ENCODE measurements at regions not wholly inside any gene's neighbourhood (a gene's known extent, or its start where the extent isn't known, plus 50 kb on each side); places are given as distances from the start of the nearest gene placed in this dataset.

DNA sequence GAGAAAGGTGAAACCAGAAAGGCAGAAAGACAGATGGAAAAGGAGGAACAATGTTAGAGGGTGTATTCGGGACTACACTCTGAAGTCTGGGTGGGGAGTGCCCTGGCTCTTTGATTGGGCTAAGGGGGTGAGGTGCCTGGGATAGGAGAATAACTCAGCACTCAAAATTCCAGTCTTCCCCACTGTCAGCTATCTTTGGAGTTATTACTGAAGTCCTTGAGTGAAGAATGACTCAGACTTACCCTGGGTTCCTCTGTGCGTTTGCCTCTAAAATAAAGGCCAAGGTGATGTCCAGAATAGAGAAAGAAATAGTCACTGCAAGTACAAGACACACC is 151.8 kb upstream of the SERPINE2 start:
- Histone ChIP-seq H3K9me3 (ENCODE audit: insufficient read depth, low read depth, low read length) (no peaks in the 10 kb centered on the region; the same call in 1 of the 2 replicates), H4K20me1 (ENCODE audit: insufficient read depth, low read length, poor library complexity, severe bottlenecking) (no peaks in the 10 kb centered on the region), H3K4me3 (ENCODE audit: low read length, poor library complexity, severe bottlenecking) (no peak overlapping the region), H3K36me3 (ENCODE audit: insufficient read depth, low read length) (no peaks in the 10 kb centered on the region), H3K9ac (ENCODE audit: low read depth, low read length, poor library complexity, severe bottlenecking) (no peak overlapping the region), H3K4me2 (ENCODE audit: low read depth, low read length, poor library complexity, severe bottlenecking) (no peak overlapping the region), H3K4me1 (ENCODE audit: insufficient read depth, low read length, poor library complexity, severe bottlenecking) (no peaks in the 10 kb centered on the region), H3K79me2 (ENCODE audit: insufficient read depth, low read length) (no peaks in the 10 kb centered on the region), H3F3A (ENCODE audit: low read depth) (no peaks in the 10 kb centered on the region), H3K27me3 (ENCODE audit: insufficient read depth, low read length, poor library complexity, severe bottlenecking) (no peaks in the 10 kb centered on the region), H3K9me2 (replicated peaks; ENCODE audit: low read depth, low read length) (no peaks in the 10 kb centered on the region), H2AFZ (ENCODE audit: low read length) (no peak overlapping the region)
- no peak for TF ChIP-seq EZH2phosphoT487 (IDR thresholded peaks at IDR 0.05; ENCODE audit: borderline replicate concordance)
- TF ChIP-seq, protein P1, sequence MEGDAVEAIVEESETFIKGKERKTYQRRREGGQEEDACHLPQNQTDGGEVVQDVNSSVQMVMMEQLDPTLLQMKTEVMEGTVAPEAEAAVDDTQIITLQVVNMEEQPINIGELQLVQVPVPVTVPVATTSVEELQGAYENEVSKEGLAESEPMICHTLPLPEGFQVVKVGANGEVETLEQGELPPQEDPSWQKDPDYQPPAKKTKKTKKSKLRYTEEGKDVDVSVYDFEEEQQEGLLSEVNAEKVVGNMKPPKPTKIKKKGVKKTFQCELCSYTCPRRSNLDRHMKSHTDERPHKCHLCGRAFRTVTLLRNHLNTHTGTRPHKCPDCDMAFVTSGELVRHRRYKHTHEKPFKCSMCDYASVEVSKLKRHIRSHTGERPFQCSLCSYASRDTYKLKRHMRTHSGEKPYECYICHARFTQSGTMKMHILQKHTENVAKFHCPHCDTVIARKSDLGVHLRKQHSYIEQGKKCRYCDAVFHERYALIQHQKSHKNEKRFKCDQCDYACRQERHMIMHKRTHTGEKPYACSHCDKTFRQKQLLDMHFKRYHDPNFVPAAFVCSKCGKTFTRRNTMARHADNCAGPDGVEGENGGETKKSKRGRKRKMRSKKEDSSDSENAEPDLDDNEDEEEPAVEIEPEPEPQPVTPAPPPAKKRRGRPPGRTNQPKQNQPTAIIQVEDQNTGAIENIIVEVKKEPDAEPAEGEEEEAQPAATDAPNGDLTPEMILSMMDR (conservative IDR thresholded peaks at IDR 0.05; ENCODE audit: low read length): no peak

DNA sequence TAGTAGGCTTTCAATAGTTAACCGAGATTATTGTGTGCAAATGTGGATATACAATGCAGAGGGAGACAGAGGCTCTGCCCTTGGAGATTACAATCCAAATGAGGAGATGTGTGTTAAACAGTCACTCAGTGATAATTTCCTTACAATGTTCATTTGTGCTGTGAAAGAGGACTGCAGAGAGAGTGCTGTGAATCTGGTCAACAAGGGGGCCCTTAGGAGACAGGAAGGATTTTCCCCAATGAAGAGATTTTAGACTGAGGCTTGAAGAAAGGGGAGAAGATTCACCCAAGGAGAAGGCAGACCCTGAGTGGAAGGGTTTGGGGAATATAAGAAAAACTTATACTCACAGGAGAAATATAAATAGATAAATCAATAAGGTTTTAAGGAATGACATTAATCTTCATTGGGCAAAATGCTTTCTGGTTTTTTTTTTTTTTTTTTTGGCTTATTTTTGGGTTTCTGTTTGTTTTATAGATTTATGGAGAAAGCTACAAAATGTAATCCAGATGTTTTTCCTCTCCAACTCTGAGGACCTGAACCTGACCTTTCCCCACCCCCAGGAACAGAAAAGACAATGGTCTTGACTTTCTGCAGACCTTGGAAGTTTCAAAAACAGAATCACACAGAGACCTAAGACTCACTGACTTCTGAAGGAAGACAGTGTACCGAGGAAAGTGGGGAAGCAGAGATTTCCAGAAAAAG is 151.3 kb upstream of the SERPINE2 start:
- TF ChIP-seq EZH2phosphoT487 (IDR thresholded peaks at IDR 0.05; ENCODE audit: borderline replicate concordance): no peak
- TF ChIP-seq, protein P1 (conservative IDR thresholded peaks at IDR 0.05; ENCODE audit: low read length): no peak
- no peaks in the 10 kb centered on the region for H3K9me2 ChIP-seq (replicated peaks; ENCODE audit: low read depth, low read length)
- no peaks in the 10 kb centered on the region for H3K79me2 ChIP-seq (ENCODE audit: insufficient read depth, low read length)
- no peak overlapping the region for H3K4me3 ChIP-seq (ENCODE audit: low read length, poor library complexity, severe bottlenecking)
- no peaks in the 10 kb centered on the region; the same call in 1 of the 2 replicates for H3K9me3 ChIP-seq (ENCODE audit: insufficient read depth, low read depth, low read length)
- H3K27me3 ChIP-seq (ENCODE audit: insufficient read depth, low read length, poor library complexity, severe bottlenecking): no peaks in the 10 kb centered on the region
- no peaks in the 10 kb centered on the region for H3K4me1 ChIP-seq (ENCODE audit: insufficient read depth, low read length, poor library complexity, severe bottlenecking)
- no peaks in the 10 kb centered on the region for H3K36me3 ChIP-seq (ENCODE audit: insufficient read depth, low read length)
- H3K4me2 ChIP-seq (ENCODE audit: low read depth, low read length, poor library complexity, severe bottlenecking): no peak overlapping the region
- no peaks in the 10 kb centered on the region for H4K20me1 ChIP-seq (ENCODE audit: insufficient read depth, low read length, poor library complexity, severe bottlenecking)
- H2AFZ ChIP-seq (ENCODE audit: low read length): no peak overlapping the region
- H3F3A ChIP-seq (ENCODE audit: low read depth): no peaks in the 10 kb centered on the region
- H3K9ac ChIP-seq (ENCODE audit: low read depth, low read length, poor library complexity, severe bottlenecking): no peak overlapping the region

DNA sequence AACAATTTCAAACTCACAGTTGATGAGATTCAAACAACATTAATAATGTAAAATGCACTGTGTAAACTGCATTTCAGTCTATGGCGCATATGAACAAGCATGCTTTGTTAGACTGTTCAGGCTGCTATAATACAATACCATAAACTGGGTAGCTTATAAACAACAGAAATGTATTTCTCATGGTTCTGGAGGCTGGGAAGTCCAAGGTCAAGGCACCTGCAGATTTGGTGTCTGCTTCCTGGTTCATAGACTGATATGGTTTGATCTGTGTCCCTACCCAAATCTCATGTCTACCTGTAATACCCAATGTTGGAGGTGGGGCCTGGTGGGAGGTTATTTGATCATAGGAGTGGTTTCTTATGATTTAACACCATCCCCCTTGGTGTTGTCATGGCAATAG is 148.1 kb upstream of the SERPINE2 start:
- Histone ChIP-seq H3K9me2 (replicated peaks; ENCODE audit: low read depth, low read length) (no peaks in the 10 kb centered on the region), H2AFZ (ENCODE audit: low read length) (no peak overlapping the region), H3K27me3 (ENCODE audit: insufficient read depth, low read length, poor library complexity, severe bottlenecking) (no peaks in the 10 kb centered on the region), H3K4me1 (ENCODE audit: insufficient read depth, low read length, poor library complexity, severe bottlenecking) (no peaks in the 10 kb centered on the region), H3F3A (ENCODE audit: low read depth) (no peaks in the 10 kb centered on the region), H3K4me3 (ENCODE audit: low read length, poor library complexity, severe bottlenecking) (no peak overlapping the region), H3K79me2 (ENCODE audit: insufficient read depth, low read length) (no peaks in the 10 kb centered on the region), H3K36me3 (ENCODE audit: insufficient read depth, low read length) (no peaks in the 10 kb centered on the region), H3K9ac (ENCODE audit: low read depth, low read length, poor library complexity, severe bottlenecking) (no peak overlapping the region), H4K20me1 (ENCODE audit: insufficient read depth, low read length, poor library complexity, severe bottlenecking) (no peaks in the 10 kb centered on the region), H3K9me3 (ENCODE audit: insufficient read depth, low read depth, low read length) (no peaks in the 10 kb centered on the region), H3K4me2 (ENCODE audit: low read depth, low read length, poor library complexity, severe bottlenecking) (no peak overlapping the region)
- TF ChIP-seq, protein P1 (conservative IDR thresholded peaks at IDR 0.05; ENCODE audit: low read length): no peak
- no peak for TF ChIP-seq EZH2phosphoT487 (IDR thresholded peaks at IDR 0.05; ENCODE audit: borderline replicate concordance)
